ENCODE measurements at regions not wholly inside any gene's neighbourhood (a gene's known extent, or its start where the extent isn't known, plus 50 kb on each side); places are given as distances from the start of the nearest gene placed in this dataset.
"Not testable (repeated sequence)": the region's sequence is repeated elsewhere in the genome, so short reads cannot be mapped to it uniquely, and the experiment has no call there.

DNA sequence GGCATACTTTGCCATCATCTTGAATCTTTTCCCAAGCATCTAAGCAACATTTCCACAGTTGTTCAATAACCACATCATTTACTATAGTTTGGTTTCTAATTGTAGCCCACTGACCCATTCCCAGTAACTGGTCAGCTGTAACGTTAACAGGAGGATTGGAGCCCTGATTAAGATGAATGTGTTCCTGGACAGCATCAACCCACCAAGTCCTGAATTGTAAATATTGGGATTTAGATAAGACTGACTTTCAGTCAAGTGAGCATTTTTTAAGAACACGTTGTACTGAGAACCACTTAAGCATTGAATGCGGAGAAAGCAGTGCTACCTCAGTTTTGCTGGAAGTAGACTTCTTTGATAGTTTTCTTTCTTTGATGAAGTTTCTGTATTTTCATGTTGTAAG is 53.3 kb upstream of the ARL4D start:
- not testable (repeated sequence) for DNase-seq

DNA sequence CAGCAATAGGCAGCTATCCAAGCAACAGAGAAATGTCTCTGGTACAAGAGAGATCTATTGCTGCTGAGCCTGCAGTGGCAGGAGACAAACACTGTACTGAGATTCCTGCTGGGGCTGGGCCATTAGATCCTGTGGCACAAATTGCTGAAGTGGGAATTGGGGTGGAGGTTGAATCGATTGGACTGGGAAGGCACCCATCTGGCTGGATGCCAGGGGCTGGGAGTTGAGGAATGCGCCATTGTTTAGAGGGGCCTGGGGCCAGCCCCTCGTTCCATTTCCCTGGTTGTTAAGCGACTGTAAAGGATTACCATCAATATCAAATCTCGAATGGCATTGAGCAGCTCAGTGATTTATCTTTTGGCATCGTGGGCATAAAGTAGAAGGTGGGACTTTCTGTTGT is 54.1 kb upstream of the ARL4D start:
- DNase-seq = no peak

DNA sequence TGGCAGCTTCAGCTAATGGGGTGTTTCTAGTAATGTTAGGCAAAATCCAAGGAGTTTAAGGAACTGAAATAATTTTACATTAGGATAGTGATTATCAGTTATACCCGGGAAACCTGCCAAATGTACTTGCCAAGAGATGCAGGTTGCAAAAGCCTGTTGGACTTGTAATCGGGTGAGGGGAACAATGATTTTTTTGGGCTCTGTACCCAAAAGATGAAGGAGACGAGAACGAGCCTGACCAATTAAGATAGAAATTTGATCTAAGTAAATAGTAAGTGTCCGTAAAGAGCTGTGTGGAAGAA is 56.3 kb upstream of the ARL4D start:
- DNase-seq = peak; percentile 11

DNA sequence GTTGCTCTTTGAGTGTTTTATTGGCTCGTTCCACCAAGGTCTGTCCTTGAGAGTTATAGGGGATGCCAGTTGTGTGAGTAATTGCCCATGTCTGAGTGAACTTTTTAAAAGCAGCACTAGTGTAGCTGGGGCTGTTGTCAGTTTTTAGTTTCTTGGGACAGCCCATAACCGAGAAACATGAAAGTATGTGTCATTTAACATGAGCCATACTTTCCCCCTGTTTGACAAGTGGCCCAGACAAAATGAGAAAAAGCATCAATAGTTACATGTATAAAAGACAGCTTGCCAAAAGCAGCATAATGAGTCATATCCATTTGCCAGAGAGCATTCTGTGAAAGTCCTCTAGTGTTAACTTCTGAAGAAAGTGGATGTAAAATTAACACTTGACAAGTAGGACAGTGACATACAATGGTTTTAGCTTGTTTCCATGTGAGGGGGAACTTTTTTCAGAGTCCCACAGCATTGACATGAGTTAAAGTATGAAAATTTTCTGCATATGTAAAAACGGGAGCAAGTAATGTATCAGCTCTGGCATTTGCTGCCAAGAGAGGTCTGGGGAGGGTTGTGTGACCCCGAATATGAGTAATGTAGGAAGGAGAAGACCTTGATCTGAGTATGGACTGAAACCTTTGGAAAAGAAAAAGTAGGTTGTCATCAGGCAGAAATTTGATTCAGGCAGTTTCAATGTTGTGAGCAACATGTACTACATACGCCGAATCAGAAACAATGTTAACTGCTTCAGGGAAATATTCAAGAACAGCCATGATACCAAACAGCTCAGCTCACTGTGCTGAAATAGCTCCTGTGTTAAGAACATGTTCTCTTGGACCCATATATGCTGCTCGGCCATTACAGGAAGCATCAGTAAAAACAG is 56.8 kb upstream of the ARL4D start:
- no peak for DNase-seq

DNA sequence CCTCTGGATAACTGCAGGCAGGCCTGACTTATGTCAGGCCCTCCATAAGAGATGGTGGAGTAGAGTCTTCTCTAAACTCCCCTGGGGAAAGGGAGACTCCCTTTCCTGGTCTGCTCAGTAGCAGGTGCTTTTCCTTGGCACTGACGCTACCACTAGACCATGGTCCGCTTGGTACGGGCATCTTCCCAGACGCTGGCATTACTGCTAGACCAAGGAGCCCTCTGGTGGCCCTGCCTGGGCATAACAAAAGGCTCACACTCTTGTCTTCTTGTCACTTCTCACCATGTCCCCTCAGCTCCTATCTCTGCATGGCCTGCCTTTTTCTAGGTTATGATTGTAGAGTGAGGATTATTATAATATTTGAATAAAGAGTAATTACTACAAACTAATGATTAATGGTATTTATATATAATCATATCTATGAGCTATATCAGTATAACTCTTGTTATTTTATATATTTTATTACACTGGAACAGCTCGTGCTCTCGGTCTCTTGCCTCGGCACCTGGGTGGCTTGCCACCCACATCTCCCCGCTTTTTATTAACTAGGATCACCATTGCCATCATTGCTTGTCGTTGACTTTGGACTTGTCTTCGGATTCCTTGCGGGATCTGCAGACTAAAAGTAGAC is 59.8 kb upstream of the ARL4D start:
- DNase-seq = peak; percentile 72

DNA sequence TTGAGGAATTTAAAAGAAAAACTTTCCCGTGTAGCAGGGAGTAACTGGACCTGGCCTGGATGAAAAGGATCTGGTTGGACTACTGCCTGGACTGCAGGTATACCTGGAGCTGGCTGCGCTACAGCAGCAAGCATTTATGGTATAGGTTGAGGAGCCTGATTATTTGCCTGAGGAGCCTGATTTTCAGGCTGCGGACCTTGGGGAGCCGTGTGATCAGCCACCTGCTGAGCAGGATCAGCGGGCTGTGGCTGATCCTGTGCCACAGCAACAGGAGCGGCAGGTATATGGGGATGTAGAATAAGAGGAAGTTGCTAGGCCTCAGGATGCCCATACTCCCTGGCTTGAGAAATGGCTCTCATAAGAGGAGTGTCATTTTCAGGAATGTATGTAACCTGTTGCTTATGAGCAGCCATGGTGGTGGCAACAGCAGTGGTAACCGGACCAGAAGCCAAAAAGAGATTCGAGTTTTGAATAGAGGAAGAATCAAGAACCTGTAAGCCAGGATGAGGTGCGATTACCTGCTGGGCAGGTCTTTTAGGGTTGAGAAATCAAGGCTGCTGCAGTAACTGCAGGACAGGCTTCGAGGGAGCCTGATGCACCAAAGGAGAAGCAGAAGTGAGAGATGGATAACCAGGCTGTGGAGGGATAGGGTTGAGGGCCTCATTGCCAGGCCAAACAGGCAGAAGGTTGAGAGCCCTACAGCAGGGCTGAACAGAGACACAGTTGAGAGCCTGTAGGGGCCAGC is 60.9 kb upstream of the ARL4D start:
- DNase-seq = no peak

DNA sequence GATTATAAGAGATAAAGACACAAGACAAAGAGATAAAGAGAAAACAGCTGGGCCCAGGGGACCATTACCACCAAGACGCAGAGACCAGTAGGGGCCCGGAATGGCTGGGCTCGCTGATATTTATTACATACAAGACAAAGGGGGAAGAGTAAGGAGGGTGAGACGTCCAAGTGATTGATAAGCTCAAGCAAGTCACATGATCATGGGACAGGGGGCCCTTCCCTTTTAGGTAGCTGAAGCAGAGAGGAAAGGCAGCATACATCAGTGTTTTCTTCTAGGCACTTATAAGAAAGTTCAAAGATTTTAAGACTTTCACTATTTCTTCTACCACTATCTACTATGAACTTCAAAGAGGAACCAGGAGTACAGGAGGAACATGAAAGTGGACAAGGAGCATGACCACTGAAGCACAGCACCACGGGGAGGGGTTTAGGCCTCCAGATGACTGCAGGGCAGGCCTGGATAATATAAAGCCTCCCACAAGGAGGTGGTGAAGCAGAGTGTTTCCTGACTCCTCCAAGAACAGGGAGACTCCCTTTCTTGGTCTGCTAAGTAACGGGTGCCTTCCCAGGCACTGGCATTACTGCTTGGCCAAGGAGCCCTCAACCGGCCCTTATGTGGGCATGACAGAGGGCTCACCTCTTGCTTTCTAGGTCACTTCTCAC is 63.9 kb upstream of the ARL4D start:
- no peak for DNase-seq

DNA sequence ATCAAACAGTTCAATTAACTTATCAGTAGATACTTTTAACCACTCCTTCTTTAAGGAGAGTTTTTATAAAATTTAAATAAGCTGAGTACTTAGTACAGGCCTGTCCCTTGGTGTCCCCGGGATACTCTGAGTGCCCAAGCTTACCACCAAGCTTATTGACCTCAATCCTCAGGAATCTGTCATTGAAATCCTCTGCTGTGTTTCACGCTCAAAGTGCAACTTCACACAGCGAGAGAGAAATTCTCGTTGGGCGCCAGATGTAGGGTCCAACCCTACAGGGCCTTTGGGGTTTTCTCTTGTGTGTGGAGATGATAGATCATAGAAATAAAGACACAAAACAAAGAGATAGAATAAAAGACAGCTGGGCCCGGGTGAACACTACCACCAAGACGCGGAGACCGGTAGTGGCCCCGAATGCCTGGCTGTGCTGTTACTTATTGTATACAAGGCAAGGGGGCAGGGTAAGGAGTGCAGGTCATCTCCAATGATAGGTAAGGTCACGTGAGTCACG is 65.3 kb upstream of the ARL4D start:
- DNase-seq = no peak

DNA sequence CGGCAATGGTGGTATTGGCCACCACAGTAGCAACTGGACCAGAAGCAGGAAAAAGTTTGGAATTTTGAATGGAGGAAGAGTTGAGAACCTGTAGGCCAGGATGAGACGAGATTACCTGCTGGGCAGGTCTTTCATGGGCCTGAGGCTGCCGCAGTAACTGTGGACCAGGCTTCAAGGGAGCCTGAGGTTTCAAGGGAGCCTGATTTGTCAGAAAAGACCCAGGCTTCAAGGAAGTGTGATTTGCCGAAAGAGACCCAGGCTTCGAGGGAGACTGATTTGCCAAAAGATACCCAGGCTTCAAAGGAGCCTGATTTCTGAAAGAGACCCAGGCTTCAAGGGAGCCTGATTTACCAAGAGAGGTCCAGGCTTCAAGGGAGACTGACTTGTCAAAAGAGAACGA is 66.6 kb upstream of the ARL4D start:
- no peak for DNase-seq

DNA sequence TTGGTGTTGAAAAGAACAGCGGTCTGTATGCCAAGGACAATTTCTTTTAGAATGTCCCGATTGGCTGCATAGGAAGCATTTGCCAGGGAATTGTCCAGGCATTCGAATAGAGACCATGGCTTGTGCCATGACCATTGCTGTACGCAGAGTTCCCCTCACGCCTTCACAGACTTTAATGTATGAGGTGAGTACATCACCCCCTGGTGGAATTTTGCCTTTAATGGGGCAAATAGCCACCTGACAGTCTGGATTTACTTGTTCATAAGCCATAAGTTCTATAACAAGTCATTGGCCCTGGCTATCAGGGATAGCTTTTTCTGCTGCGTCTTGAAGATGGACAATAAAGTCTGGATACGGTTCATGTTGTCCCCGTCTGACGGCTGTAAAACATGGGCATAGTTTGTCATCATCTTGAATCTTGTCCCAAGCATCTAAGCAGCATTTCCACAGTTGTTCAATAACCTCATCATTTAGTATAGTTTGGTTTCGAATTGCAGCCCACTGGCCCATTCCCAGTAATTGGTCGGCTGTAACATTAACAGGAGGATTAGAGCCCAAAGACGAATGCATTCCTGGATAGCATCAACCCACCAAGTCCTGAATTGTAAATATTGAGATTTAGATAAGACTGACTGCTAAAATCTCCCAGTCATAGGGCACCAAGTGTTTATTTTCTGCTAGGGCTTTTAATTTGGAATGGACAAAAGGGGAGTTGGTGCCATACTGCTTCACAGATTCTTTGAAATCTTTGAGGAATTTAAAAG is 67.7 kb upstream of the ARL4D start:
- no peak for DNase-seq

DNA sequence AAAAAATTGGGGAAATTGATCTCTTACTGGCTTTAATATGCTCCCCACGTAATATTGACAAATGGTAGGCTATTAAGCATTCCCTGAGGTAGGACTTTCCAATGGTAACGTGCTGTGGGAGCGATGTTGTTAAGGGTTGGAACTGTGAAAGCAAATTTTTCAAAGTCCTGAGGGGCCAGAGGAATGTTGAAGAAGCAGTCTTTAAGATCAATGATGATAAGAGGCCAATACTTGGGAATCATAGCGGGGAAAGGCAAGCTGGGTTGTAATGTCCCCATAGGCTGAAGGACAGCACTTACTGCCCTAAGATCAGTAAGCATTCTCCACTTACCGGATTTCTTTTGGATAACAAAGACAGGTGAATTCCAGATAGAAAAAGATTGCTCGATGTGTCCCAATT is 69.6 kb upstream of the ARL4D start:
- no peak for DNase-seq

DNA sequence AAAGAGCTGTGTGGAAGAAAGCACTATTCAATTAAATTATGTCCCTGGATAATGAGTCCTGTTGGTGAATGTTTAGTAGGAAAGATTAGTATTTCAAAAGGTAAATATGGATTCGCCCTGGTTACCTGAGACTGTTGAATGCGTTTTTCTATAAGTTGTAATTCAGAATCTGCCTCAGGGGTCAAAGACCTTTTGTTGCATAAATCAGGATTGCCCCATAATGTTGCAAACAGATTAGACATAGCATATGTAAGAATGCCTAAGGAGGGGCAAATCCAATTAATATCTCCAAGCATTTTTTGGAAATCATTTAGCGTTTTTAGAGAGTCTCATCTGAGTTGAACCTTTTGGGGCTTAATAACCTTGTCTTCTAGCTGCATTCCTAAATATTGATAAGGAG is 70.1 kb upstream of the ARL4D start:
- no peak for DNase-seq

DNA sequence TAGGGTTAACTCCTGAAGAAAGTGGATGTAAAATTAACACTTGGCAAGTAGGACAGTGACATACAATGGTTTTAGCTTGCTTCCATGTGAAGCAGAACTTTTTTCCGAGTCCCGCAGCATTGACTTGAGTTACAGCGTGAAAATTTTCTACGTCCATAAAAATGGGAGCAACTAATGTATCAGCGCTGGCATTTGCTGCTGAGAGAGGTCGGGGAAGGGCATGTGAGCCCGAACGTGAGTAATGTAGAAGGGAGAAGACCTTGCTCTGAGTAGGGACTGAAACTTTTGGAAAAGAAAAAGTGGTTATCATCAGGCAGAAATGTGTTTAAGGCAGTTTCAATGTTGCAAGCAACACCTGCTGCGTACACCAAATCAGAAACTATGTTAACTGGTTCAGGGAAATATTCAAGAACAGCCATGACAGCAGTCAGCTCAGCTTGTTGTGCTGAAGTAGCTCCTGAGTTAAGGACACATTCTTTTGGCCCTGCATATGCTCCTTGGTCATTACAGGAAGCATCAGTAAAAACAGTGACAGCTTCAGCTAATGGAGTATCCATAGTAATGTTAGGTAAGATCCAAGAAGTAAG is 70.9 kb upstream of the ARL4D start:
- no peak for DNase-seq

DNA sequence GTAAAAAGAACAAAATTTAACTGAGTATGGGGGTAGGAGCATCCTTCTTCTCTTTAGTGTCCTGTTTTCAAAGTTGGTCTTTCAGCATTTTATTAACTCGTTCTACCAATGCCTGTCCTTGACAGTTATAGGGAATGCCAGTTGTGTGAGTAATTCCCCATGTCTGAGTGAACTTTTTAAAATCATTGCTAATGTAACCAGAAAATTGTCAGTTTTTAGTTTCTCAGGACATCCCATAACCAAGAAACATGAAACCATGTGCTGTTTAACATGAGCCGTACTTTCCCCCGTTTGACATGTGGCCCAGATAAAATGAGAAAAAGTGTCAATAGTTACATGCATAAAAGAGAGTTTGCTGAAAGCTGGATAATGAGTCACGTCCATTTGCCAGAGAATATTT is 71.4 kb upstream of the ARL4D start:
- DNase-seq = no peak

DNA sequence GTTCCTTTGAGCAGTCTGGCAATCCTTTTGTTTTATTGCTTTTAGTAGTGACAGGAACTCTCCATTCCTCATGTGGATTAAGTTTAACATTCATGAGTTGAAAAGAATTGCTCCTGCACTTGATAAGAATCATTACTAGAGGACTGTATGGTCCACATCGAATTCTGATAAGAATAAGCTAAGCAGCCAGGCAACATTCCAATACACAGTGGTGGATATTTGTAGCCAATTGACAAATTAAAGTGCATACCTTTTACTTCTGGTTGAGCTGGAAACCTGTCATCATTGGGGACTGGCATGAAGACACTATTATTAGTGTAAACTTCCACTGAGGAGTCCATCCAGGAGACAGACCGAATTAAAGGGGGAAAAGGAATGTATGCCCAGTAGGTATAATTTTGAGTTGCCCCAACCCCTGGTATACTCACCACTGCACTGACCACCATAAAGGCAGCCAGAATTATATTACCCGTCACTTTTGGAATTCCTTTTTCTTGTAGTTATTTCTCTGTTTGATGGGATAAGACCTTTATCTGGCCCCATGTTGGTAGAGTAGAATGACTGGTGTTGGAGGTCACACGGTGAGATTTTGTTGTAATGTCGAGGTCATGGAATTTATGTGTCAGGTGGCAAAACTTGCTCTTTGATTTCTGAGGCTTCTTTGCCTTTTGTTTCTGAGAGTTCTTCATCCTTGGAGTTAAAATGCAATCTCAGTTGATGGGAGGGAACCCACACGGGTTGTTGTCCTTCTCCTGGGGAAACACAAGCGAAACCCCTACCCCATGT is 72.1 kb upstream of the ARL4D start:
- no peak for DNase-seq

DNA sequence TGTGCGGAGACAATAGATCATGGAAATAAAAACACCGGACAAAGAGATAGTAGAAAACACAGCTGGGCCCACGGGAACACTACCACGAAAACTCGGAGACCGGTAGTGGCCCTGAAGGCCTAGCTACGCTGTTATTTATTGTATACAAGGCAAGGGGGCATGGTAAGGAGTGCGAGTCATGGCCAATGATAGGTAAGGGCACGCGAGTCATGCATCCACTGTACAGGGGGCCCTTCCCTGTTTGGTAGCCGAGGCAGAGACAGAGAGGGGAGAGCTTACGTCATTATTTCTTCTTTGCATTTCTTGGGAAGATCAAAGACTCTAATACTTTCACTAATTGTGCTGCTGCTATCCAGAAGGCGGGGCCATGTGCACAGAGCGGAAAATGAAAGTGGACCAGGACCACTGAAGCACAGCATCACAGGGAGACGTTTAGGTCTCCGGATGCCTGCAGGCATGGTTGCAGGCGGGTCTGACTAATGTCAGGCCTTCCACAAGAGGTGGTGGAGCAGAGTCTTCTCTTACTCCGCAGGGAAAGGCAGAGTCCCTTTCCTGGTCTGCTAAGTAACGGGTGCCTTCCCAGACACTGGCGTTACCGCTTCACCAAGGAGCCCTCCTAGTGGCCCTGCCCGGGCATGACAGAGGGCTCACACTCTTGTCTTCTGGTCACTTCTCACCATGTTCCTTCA is 74.4 kb upstream of the ARL4D start:
- no peak for DNase-seq

DNA sequence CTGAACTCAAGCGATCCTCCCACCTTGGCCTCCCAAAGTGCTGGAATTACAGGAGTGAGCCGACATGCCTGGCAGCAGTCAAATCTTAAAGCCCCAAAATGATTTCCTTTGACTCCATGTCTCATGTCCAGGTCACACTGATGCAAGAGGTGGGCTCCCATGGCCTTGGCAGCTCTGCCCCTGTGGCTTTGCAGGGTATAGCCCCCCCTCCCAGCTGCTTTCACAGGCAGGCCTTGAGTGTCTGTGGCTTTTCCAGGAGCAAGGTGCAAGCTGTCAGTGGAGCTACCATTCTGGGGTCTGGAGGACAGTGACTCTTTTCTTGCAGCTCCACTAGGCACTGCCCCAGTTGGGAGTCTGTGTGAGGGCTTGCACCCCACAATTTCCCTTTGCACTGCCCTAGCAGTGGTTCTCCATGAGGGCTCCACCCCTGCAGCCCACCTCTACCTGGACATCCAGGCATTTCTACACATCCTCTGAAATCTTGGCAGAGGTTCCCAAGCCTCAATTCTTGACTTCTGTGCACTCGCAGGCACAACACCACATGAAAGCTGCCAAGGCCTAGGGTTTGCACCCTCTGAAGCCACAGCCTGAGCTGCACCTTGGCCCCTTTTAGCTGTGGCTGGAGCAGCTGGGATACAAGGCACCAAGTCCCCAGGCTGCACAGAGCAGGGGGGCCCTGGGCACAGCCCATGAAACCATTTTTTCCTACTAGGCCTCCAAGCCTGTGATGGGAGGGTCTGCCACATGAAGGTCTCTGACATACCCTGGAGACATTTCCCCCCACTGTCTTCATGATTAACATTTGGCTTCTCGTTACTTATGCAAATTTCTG is 79.3 kb upstream of the ARL4D start:
- no peak for DNase-seq

DNA sequence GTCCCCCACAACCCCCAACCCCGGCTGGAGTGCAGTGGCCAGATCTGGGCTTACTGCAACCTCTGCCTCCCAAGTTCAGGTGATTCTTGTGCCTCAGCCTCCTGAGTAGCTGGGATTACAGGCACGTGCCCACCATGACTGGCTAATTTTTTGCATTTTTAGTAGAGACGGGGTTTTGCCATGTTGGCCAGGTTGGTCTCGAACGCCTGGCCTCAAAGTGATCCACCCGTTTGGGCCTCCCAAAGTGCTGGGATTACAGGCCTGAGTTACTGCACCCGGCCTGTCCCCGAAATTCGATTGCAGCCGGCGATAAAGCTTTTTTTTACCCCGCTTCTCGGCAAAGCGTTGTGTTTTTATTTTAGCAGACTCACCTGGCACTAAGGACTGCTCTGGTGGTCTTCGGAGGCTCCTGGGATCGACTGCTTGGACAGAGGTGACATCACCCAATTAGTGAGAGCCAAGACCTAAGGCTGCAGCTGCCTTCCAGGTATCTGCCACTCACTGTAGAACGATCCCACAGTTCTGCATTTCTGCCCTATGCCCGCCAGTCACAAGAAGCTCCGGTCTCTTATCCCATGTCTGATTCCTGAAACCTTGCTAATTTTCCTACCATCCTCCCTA is 82.2 kb upstream of the ARL4D start:
- no peak for DNase-seq

DNA sequence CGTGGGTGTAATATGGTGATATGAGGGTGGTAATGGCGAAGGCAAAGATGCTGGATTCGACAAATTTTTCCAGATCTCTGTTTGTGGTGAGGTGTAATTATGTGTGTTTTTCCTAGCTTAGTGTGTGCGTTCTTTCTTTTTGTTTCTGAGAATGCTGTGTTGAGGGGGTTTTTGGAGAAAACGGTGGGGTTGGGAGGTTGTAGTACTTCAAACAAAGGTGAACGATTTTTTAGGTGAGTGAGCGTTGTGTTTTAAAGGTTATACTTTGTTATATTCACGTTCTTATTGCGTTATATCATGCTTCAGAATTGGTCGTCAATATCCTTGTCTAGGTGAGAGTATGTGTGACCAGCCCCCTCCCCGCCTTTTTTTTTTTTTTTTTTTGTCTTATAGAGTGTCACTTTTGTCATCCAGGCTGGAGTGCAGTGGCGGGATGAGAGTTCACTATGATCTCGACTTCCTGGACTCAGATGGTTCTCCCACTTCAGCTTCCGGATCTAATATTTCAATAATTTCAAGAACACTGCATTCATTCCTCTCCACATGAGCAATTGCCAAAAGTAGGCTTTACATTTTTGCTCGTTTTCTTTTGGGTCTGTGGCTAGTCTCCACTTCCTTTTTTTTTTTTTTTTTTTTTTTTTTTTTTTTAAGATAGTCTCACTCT is 82.2 kb upstream of the RNU2-1 start:
- no peak for DNase-seq
